ENCODE measurements at regions not wholly inside any gene's neighbourhood (a gene's known extent, or its start where the extent isn't known, plus 50 kb on each side); places are given as distances from the start of the nearest gene placed in this dataset.
"Not testable (repeated sequence)": the region's sequence is repeated elsewhere in the genome, so short reads cannot be mapped to it uniquely, and the experiment has no call there.

- peak; percentile 46 for DNase-seq
These were observed 53.1 kb upstream of the HMCN1 start for GRCh38 chr1:185681034-185681633.

- DNase-seq: no peak
These were observed 53.7 kb upstream of the HMCN1 start for GRCh38 chr1:185680453-185680852.

GRCh38 chr1:185679220-185679619 lies 55.0 kb upstream of the HMCN1 start:
- no peak for DNase-seq

GRCh38 chr1:185676969-185677368 lies 57.2 kb upstream of the HMCN1 start:
- no peak for DNase-seq

GRCh38 chr1:185674201-185674600 lies 60.0 kb upstream of the HMCN1 start:
- no peak for DNase-seq

- no peak for DNase-seq
These were observed 61.4 kb upstream of the HMCN1 start for GRCh38 chr1:185672719-185673360.

- peak; percentile 11 for DNase-seq
These were observed 64.0 kb upstream of the HMCN1 start for GRCh38 chr1:185670187-185670627.

GRCh38 chr1:185668013-185668412 lies 66.2 kb upstream of the HMCN1 start:
- no peak for DNase-seq

- no peak for DNase-seq
These were observed 67.6 kb upstream of the HMCN1 start for GRCh38 chr1:185666582-185666981.

- DNase-seq: no peak
These were observed 70.4 kb upstream of the HMCN1 start for GRCh38 chr1:185663771-185664296.

- no peak for DNase-seq
These were observed 70.9 kb upstream of the HMCN1 start for GRCh38 chr1:185663332-185663731.

- DNase-seq: no peak
These were observed 72.2 kb upstream of the HMCN1 start for GRCh38 chr1:185661971-185662370.

GRCh38 chr1:185656663-185657062 lies 77.5 kb upstream of the HMCN1 start:
- DNase-seq: no peak

- no peak for DNase-seq
These were observed 79.3 kb upstream of the HMCN1 start for GRCh38 chr1:185654952-185655314.

- no peak for DNase-seq
These were observed 79.8 kb upstream of the HMCN1 start for GRCh38 chr1:185654199-185654951.

GRCh38 chr1:185653615-185654014 lies 80.6 kb upstream of the HMCN1 start:
- DNase-seq: no peak

GRCh38 chr1:185652348-185652747 lies 81.8 kb upstream of the HMCN1 start:
- no peak for DNase-seq

GRCh38 chr1:185650602-185651230 lies 83.5 kb upstream of the HMCN1 start:
- no peak for DNase-seq

GRCh38 chr1:185648858-185649589 lies 85.2 kb upstream of the HMCN1 start:
- no peak for DNase-seq

- DNase-seq: not testable (repeated sequence)
These were observed 86.5 kb upstream of the HMCN1 start for GRCh38 chr1:185647597-185648267.

- DNase-seq: peak; percentile 20
These were observed 87.9 kb upstream of the HMCN1 start for GRCh38 chr1:185646202-185646683.

- DNase-seq: no peak
These were observed 88.5 kb upstream of the HMCN1 start for GRCh38 chr1:185645686-185646085.
